ENCODE measurements at regions not wholly inside any gene's neighbourhood (a gene's known extent, or its start where the extent isn't known, plus 50 kb on each side); places are given as distances from the start of the nearest gene placed in this dataset.

DNA sequence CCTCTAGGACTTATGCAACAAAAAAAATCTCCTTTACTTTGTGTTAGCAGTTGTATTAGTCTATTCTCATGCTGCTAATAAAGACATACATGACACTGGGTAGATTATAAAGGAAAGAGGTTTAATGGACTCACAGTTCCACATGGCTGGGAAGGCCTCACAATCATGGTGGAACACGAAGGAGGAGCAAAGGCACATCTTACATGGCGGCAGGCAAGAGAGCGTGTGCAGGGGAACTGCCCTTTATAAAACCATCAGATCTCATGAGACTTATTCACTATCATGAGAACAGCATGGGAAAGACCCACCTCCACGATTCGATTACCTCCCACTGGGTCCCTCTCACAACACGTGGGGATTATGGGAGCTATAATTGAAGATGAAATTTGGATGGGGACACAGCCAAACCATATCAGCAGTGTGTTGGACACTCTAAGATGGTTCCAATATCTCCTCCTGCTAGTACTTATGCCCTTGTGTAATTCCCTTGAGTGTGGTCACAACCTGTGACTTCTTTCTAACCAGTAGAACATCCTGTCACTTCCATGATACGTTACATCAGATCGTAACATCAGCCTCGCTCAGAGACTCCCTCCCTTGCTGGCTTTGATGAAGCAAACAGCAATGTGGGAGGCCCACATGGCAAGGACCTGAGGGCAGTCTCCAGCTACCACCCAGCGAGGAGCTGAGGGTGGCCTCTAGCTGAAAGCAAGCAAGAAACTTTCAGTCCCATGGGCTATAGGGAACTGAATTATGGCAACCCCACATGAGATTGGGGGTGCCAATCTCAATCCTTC is 113.5 kb upstream of the PITX1 start:
- TF ChIP-seq POLR2AphosphoS5 (IDR thresholded peaks at IDR 0.05; ENCODE audit: borderline replicate concordance, low read depth, low read length), result no peak
- no peak for TF ChIP-seq EZH2 (IDR thresholded peaks at IDR 0.05)

Data from SK-N-MC (cell line).